Right ventricle myocardium inferior (tissue), 1 donor: ENCODE measurements at regions not wholly inside any gene's neighbourhood (a gene's known extent, or its start where the extent isn't known, plus 50 kb on each side); places are given as distances from the start of the nearest gene placed in this dataset.

Source experiments
- ATAC-seq: fragments of 200-7000 bp; cut with Tn5 transposase; one replicate; pipeline ENCODE4 v1.9.1; 2020; ENCODE audit warnings: mild to moderate bottlenecking, moderate library complexity
- DNase-seq: peaks from one replicate; pipeline ENCODE4 v3.0.0; 2021; ENCODE audit errors: missing footprints
- intact Hi-C: fragments of 100-400 bp; cut with DNase I; formaldehyde crosslinking; loops from one replicate; pipeline ENCODE4 v1.11.0; 2022
- donor health status: DM: no; HTN: yes; CAD: no; lungs with severe emphysema.

- intact Hi-C loops, result no loop called here
- ATAC-seq (no peak), DNase-seq (no peak)
These were observed 154.3 kb downstream of the GNAT3 start for GRCh38 chr7:80357530-80357929.

GRCh38 chr7:80350430-80350829 is 161.4 kb downstream of the GNAT3 start:
- no peak for DNase-seq
- ATAC-seq, result no peak
- intact Hi-C loops, result no loop called here

GRCh38 chr7:80348223-80348622 is 163.6 kb downstream of the GNAT3 start:
- DNase-seq (no peak), ATAC-seq (no peak)
- intact Hi-C loops, result no loop called here

GRCh38 chr7:80347173-80347572 is 164.7 kb downstream of the GNAT3 start:
- ATAC-seq (peak; percentile 80), DNase-seq (no peak)
- intact Hi-C loops, result no loop called here

GRCh38 chr7:80346704-80347103 is 165.2 kb downstream of the GNAT3 start:
- no peak for DNase-seq
- intact Hi-C loops, result no loop called here
- ATAC-seq, result peak; percentile 59

- intact Hi-C loops, result no loop called here
- DNase-seq (no peak), ATAC-seq (peak; percentile 34)
These were observed 176.2 kb downstream of the GNAT3 start for GRCh38 chr7:80335511-80336231.

- intact Hi-C loops, result loop anchor here (5.0 kb wide), 1 partner anchor 58 kb away; no protein-coding TSS in a partner anchor
- ATAC-seq, result peak; percentile 44
- DNase-seq, result no peak
These were observed 177.0 kb downstream of the GNAT3 start for GRCh38 chr7:80334908-80335307.

- ATAC-seq (no peak), DNase-seq (no peak)
- intact Hi-C loops, result loop anchor here (5.0 kb wide), 1 partner anchor 57 kb away; no protein-coding TSS in a partner anchor
These were observed 177.7 kb downstream of the GNAT3 start for GRCh38 chr7:80334196-80334595.

GRCh38 chr7:80333040-80333439 is 178.8 kb downstream of the GNAT3 start:
- DNase-seq (no peak), ATAC-seq (no peak)
- intact Hi-C loops, result loop anchor here (5.0 kb wide), 1 partner anchor 56 kb away; no protein-coding TSS in a partner anchor

- intact Hi-C loops, result loop anchor here (5.0 kb wide), 1 partner anchor 53 kb away; no protein-coding TSS in a partner anchor
- no peak for DNase-seq
- no peak for ATAC-seq
These were observed 181.4 kb downstream of the GNAT3 start for GRCh38 chr7:80330434-80330833.

GRCh38 chr7:80324032-80324431 is 187.8 kb downstream of the GNAT3 start:
- ATAC-seq, result no peak
- intact Hi-C loops, result no loop called here
- no peak for DNase-seq

- ATAC-seq, result no peak
- intact Hi-C loops, result no loop called here
- DNase-seq, result no peak
These were observed 184.8 kb downstream of the GNAI1 start for GRCh38 chr7:80319461-80319860.

GRCh38 chr7:80318081-80318480 is 183.4 kb downstream of the GNAI1 start:
- ATAC-seq (no peak), DNase-seq (no peak)
- intact Hi-C loops, result no loop called here

GRCh38 chr7:80316811-80317210 is 182.2 kb downstream of the GNAI1 start:
- no peak for DNase-seq
- intact Hi-C loops, result no loop called here
- ATAC-seq, result no peak

- intact Hi-C loops, result no loop called here
- DNase-seq (no peak), ATAC-seq (no peak)
These were observed 179.1 kb downstream of the GNAI1 start for GRCh38 chr7:80313716-80314115.

GRCh38 chr7:80313067-80313626 is 178.5 kb downstream of the GNAI1 start:
- no peak for DNase-seq
- no peak for ATAC-seq
- intact Hi-C loops, result no loop called here

- peak; percentile 42 for ATAC-seq
- DNase-seq, result no peak
- intact Hi-C loops, result no loop called here
These were observed 177.6 kb downstream of the GNAI1 start for GRCh38 chr7:80312139-80312661.

GRCh38 chr7:80311313-80311712 is 176.7 kb downstream of the GNAI1 start:
- ATAC-seq (no peak), DNase-seq (no peak)
- intact Hi-C loops, result no loop called here

- ATAC-seq, result no peak
- intact Hi-C loops, result no loop called here
- DNase-seq, result no peak
These were observed 175.4 kb downstream of the GNAI1 start for GRCh38 chr7:80309971-80310549.

- no peak for ATAC-seq
- intact Hi-C loops, result no loop called here
- no peak for DNase-seq
These were observed 174.7 kb downstream of the GNAI1 start for GRCh38 chr7:80309377-80309776.
